AG10803 (cell line): ENCODE measurements at regions not wholly inside any gene's neighbourhood (a gene's known extent, or its start where the extent isn't known, plus 50 kb on each side); places are given as distances from the start of the nearest gene placed in this dataset.

ENCODE experiments used
- DNase-seq: peaks from one replicate; pipeline ENCODE4 v3.0.0; 2010; ENCODE audit warnings: low read depth
- H3K4me3 ChIP-seq: 2 replicates; pipeline ENCODE4 v1.5.1; 2011; ENCODE audit warnings: mild to moderate bottlenecking, low read length, control low read depth
- CTCF ChIP-seq: conservative IDR thresholded peaks from 2 replicates; pipeline ENCODE4 v1.5.1; 2011; ENCODE audit warnings: mild to moderate bottlenecking, low read length, control low read depth, inconsistent platforms

GRCh38 chr7:17019106-17019505 lies 137.3 kb upstream of the AGR3 start:
- DNase-seq = peak; percentile 69
- H3K4me3 ChIP-seq = no peak overlapping the region
- no peak for TF ChIP-seq CTCF

- no peak overlapping the region for H3K4me3 ChIP-seq
- TF ChIP-seq CTCF = no peak
- no peak for DNase-seq
Observed at GRCh38 chr7:17020250-17020649, 138.5 kb upstream of the AGR3 start.

DNA sequence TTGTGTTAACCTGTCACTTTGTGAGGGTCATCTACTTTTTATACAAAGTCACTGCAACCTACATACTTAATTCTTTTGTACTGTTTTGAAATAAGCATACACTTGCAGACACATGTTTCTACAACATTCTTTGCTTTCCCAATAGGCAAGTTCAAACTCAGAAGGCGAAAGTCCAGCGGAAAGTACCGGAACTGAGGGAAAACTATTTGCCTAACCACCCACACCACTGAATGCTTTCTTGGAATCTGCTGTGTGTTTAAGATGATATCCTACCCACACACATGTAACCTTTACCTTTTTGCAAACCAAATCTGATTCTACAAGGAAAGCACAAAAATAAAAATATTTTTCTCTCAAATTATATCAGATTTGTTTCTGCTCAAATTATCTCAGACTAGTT lies 139.4 kb upstream of the AGR3 start:
- no peak overlapping the region for H3K4me3 ChIP-seq
- DNase-seq = peak; percentile 70
- no peak for TF ChIP-seq CTCF

DNA sequence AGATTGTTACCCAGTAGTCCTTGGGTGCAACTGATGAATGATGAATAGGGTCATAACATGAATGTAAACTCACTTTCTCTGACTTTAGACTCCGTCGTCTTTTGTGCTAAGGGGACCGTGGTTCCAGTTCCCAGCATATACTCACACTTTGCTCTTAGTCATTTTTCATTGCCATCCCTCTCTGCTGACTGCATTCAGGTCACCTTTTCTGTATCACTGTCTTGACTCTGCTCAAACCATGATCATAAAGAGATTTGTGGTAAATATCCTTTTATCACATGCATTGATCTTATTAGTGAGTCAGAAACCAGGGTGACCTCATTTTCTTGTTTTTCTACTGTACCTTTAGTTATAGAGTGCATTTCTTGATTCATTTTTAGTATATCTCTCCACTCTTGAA lies 141.1 kb upstream of the AGR3 start:
- no peak for DNase-seq
- no peak for TF ChIP-seq CTCF

GRCh38 chr7:17026269-17026668 lies 144.5 kb upstream of the AGR3 start:
- no peak overlapping the region for H3K4me3 ChIP-seq
- no peak for TF ChIP-seq CTCF
- no peak for DNase-seq

More for the DNA sequence above, 141.1 kb upstream of the AGR3 start:
- no peak overlapping the region for H3K4me3 ChIP-seq

DNA sequence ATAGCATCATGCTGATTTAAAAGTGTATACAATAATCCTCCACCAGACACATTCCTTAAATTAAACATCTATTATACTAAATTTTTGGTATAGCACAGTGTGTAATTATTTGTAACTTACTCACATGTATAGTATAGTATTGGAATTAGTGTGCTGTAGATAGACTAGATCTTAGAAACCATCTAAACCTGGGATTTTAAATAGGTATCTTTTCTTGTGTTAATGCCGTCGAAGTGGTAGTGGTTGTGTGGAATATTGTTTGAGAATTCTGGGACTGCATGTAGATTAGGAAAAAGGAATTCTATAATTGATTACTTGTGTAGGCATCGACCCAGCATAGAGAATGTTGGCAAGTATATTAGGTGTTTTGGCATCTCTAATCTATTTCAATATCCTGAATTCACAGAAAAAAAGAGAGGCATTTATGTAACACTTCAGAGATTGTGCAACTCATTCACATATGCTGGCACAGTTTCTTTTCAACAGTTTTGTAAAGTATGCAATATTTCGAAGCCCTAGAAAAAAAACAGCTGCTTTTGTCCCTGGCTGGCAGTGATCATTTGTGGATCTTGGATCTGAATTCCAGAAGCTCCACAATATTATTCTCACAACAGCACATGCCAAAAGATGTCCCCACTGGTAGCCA lies 145.5 kb upstream of the AGR3 start:
- DNase-seq = peak; percentile 87
- H3K4me3 ChIP-seq = no peak overlapping the region

More for the DNA sequence above, 145.5 kb upstream of the AGR3 start:
- no peak for TF ChIP-seq CTCF
